ENCODE measurements at regions not wholly inside any gene's neighbourhood (a gene's known extent, or its start where the extent isn't known, plus 50 kb on each side); places are given as distances from the start of the nearest gene placed in this dataset.

DNA sequence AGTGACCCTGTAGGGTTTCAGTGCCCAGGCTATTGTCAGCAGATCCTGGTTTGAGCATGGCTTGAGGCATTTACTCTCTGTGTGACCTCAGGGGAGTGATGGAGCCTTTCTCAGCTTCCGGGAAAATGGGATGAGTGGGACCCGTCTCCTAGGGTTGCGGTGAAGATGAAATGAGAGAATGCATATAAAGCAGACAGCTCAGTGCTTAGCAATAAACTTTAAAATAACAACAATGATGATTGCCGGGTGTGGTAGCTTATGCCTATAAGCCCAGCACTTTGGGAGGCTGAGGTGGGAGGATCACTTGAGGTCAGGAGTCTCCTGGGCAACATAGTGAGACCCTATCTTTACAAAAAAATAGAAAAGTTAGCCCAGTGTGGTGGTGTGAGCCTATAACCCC lies 106.0 kb upstream of the MTHFD1L start:
- TF ChIP-seq, protein P1, sequence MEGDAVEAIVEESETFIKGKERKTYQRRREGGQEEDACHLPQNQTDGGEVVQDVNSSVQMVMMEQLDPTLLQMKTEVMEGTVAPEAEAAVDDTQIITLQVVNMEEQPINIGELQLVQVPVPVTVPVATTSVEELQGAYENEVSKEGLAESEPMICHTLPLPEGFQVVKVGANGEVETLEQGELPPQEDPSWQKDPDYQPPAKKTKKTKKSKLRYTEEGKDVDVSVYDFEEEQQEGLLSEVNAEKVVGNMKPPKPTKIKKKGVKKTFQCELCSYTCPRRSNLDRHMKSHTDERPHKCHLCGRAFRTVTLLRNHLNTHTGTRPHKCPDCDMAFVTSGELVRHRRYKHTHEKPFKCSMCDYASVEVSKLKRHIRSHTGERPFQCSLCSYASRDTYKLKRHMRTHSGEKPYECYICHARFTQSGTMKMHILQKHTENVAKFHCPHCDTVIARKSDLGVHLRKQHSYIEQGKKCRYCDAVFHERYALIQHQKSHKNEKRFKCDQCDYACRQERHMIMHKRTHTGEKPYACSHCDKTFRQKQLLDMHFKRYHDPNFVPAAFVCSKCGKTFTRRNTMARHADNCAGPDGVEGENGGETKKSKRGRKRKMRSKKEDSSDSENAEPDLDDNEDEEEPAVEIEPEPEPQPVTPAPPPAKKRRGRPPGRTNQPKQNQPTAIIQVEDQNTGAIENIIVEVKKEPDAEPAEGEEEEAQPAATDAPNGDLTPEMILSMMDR (IDR thresholded peaks at IDR 0.05) = no peak
- TF ChIP-seq POLR2A (IDR thresholded peaks at IDR 0.05) = no peak
